CD4-positive, alpha-beta T cell treated with Interleukin-12 subunit alpha and Interleukin-12 subunit beta, for 1 hour (primary cell): ENCODE measurements at regions not wholly inside any gene's neighbourhood (a gene's known extent, or its start where the extent isn't known, plus 50 kb on each side); places are given as distances from the start of the nearest gene placed in this dataset.
"Not testable (repeated sequence)": the region's sequence is repeated elsewhere in the genome, so short reads cannot be mapped to it uniquely, and the experiment has no call there.

Experiments used
- DNase-seq: peaks from one replicate; pipeline ENCODE4 v3.0.0-alpha.2; 2020

DNA sequence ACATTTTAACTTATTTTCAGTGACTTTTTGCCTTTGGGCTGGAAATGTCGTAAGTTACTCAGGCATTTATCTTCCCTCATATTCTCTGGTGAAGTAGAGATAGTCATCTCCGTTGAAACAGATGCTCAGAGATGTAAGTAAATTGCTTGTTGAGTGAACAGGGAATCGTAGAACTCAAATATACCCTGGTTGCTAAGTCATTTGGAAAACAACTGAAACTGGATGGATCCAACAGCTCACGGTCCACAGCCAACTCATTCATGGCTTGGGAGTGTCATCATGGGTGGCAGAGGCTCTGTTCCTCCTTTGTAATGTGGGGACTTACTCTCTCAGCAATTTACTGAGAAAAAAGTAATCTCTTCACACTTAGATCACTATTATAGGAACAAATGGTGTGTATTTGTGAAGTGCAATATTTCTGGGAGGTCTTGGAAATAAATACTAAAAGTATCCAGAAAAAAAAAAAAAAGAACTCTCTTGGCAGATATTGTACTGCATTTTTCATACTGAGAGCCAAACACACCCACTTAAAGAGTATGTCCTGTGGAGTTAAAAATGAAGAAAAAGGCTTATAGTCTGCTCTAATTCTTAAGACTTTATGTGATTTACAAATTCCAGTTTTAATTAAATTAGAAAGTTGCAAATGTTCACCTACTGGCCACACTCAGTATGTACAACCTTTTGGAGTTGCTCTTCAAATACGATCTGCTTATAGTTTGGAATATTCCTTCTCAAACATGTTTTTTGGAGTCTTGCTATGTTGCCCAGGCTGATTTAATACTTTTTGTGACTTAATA, 107.4 kb downstream of the LEPR start:
- no peak for DNase-seq

DNA sequence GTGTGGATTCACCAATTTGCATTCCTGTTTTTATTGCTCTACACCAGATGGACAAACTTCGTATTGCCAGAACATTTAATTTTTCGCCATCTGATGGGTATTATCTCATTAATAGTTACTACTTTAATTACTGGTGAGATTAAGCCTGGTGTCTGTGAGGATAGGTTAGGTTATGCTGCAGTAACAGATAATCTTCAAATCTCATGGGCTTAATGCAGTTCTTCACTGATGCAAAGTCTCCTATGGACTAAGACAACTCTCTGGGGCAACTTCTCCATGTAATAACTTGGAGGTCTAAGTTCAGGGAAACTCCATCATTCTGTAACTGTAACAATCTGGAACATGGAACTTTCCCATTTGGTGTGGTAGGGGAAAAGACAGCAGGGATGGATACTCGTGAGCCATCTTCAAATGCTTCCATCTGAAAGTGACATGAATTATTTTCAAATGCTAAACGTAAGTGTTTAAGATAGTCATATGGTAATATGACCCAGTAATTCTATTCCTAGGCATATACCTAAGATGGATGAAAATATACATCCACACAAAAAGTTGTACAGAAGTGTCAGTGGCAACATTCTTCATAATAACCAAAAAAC, 111.6 kb downstream of the LEPR start:
- no peak for DNase-seq

DNA sequence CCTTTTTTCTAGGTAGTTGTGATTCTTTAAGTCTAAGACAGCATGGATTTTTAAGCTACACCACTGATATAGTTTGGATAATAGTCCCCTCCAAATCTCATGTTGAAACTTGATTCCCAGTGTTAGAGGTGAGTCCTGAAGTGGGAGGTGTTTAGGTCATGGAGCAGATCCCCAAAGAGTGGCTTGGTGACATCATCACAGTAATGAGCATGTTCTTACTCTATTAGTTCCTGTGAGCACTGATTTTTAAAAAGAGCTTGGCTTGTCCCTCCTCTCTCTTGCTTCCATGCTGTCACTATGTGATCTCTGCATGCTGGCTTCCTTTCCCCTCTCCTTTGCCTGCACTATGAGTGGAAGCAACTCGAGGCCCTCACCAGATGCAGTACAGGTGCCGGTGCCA, 115.5 kb downstream of the LEPR start:
- DNase-seq = no peak

DNA sequence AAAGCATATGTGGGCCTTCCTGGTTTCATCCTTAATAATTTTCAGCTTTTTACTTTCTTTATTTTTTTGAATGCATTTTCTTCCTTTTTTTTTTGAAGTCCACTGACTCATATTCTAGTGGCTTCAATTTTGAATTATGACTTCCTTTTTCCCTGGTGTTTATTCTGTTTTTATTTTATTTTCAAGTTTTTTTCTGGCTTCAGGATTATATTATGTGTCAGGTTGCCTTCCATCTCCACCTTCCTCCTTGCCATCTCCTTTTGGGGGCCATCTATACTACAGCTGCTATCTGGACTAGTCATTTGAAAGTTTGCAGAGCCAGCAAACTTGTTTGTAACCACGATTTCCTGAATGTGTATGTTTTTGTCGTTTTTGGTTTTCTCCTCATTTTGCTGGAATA, 117.6 kb downstream of the LEPR start:
- no peak for DNase-seq

DNA sequence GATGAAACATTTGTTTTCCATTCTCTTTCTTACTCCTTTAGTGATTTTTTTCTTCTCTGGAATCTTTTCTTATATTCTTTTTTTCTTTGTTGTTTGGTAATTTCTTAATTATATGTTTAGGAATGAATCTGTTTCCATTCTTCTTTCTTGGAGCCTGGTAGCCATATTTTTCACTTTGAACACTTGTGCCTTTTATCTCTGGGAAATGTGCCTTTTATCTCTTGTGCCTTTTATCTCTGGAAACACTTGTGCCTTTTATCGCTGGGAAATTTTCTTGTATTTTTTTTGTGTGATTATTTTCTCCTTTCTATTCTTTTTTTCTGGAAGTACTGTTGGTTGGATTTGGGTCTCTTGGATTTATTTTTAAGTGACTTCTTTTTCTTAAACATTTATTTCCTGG, 118.2 kb downstream of the LEPR start:
- DNase-seq = no peak

DNA sequence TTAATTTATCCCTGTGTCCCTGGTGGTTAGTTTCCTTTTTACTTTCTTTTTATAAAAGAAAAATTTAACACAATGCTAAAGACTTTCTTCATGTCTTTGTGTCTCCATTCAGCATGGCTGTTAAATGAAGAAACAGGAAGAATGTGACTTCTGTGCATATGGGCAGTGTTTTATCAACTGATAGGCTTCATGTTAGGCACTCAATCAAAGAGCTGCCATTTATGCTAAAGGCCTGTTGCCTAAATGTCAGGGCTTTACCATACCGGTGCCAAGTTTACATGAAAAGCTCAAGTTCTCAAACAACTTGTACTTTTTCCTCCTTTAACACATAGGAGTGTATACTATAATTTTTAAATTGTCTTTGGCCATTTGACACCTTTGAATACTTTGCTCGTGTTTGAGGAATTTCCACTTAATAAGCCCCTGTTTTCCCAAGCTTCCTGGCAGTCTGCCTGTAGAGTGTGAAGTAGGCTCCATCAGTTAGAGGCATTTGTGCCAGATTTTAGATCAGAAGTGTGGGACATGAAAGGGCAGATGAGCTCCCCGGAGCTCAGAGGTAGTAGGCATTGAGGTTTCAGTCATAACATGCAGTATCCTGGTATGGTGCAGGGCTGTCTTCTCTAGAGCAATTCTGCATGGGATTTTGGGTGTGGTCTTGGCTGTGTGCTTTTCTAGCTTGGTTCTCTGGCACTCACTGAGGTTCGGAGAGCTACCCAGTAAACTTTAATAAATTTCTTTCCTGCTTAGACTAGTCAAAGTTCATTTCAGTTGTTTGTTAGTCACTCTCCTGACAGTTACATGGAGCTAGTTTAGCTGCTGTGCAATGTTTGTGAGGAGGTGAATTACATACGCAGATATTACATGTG, 119.0 kb downstream of the LEPR start:
- DNase-seq = no peak

DNA sequence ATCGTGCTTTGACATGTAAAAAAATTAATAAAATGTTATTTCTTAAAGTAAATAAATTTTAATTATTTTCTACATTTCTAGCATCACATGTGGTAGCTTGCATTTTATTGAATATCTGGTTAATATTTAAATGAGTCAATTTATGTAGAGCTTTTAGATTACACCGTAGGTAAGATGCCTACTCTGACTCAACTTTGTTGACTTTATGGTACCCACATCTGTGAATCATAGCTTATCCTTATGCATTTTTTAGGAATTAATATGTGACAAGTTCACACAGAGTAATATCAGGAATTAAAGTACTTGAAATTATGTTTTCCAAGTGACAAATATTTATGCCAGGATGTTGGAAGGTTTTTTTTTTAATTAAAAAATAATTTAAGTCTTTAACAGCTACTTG, 120.7 kb downstream of the LEPR start:
- DNase-seq = no peak

DNA sequence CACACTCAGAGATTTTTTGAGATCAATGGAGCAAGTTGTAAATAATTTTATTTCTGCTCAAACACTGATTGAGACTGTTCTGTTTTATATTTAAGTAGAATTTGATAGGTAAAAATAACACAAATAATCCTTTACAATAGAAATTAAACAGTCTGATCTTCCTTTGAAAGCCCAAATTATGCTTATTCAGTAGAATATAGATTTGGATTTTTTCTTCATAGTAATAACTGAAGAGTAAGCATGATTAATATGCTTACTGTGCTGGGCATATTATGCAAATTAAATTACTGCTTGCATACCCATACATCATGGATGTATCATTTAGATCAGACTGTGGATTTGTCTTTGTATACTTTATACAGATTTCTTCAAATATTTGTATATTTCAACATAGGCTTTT, 121.4 kb downstream of the LEPR start:
- no peak for DNase-seq

DNA sequence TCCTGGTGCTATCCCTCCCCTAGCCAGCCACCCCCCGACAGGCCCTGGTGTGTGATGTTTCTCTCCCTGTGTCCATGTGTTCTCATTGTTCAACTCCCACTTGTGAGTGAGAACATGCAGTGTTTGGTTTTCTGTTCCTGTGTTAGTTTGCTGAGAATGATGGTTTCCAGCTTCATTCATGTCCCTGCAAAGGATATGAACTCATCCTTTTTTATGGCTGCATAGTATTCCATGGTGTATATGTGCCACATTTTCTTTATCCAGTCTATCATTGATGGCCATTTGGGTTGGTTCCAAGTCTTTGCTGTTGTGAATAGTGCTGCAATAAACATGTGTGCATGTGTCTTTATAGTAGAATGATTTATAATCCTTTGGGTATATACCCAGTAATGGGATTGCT, 122.1 kb downstream of the LEPR start:
- DNase-seq = not testable (repeated sequence)

DNA sequence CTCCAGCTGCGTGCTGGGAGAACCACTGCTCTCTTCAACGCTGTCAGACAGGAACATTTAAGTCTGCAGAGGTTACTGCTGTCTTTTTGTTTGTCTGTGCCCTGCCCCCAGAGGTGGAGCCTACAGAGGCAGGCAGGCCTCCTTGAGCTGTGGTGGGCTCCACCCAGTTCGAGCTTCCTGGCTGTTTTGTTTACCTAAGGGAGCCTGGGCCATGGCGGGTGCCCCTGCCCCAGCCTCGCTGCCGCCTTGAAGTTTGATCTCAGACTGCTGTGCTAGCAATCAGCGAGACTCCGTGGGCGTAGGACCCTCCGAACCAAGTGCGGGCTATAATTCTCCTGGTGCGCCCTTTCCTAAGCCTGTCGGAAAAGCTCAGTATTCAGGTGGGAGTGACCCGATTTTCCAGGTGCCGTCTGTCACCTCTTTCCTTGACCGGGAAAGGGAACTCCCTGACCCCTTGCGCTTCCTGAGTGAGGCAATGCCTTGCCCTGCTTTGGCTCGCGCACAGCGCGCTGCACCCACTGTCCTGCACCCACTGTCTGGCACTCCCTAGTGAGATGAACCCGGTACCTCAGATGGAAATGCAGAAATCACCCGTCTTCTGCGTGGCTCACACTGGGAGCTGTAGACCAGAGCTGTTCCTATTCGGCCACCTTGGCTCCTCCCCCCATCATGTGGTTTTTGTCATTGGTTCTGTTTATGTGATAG, 130.0 kb downstream of the LEPR start:
- not testable (repeated sequence) for DNase-seq

DNA sequence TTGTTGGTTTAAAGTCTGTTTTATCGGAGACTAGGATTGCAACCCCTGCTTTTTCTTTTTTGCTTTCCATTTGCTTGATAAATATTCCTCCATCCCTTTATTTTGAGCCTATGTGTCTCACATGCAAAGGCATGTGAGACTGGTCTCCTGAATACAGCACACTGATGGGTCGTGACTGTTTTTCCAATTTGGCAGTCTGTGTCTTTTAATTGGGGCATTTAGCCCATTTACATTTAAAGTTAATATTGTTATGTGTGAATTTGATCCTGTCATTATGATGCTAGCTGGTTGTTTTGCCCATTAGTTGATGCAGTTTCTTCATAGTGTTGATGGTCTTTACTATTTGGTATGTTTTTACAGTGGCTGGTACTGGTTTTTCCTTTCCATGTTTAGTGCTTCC, 132.0 kb downstream of the LEPR start:
- not testable (repeated sequence) for DNase-seq

DNA sequence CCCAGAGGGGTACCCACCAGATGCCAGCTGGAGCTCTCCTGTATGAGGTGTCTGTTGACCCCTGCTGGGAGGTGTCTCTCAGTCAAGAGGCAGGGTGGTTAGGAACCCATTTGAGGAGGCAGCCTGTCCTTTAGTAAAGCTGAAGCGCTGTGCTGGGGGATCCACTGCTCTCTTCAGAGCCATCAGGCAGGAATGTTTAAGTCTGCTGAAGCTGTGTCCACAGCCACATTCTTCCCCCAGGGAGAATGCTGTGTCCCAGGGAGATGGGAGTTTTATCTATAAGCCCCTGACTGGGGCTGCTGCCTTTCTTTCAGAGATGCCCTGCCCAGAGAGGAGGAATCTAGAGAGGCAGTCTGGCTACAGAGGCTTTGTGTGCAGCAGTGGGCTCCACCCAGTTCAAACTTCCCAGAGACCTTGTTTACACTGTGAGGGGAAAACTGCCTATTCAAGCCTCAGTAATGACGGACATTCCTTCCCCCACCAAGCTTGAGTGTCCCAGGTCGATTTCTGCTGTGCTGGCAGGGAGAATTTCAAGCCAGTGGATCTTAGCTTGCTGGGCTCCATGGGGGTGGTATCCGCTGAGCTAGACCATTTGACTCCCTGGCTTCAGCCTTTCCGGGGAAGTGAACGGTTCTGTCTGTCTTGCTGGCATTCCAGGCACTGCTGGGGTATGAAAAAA, 133.8 kb downstream of the LEPR start:
- DNase-seq = not testable (repeated sequence)

DNA sequence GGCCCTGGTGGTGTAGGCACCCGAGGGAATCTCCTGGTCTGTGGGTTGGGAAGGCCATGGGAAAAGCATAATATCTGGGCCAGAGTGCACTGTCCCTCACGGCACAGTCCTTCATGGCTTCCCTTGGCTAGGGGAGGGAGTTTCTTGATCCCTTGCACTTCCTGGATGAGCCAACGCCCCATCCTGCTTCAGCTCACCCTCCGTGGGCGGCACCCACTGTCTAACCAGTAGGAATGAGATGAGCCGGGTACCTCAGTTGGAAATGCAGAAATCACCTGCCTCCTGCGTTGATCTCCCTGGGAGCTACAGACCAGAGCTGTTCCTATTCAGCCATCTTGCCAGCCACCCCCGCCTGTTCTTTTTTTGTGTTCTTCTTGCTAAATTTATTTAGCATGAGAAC, 134.4 kb downstream of the LEPR start:
- DNase-seq = no peak

DNA sequence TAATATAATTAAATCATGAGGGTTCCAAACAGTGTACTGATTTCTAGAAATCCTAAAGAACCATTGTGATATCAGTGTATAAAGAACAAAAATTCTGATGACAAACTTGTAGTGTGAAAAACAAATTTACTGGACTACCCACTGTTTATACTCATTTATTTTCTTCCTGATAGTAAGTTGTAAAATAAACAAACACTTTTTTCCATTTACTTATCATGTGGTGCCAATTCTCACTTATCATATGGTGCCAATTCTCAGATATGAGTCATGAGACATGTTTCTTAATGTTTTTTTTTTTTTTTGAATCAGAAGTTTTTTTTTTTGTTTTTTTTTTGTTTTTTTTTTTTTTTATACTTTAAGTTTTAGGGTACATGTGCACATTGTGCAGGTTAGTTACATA, 137.7 kb downstream of the LEPR start:
- no peak for DNase-seq

DNA sequence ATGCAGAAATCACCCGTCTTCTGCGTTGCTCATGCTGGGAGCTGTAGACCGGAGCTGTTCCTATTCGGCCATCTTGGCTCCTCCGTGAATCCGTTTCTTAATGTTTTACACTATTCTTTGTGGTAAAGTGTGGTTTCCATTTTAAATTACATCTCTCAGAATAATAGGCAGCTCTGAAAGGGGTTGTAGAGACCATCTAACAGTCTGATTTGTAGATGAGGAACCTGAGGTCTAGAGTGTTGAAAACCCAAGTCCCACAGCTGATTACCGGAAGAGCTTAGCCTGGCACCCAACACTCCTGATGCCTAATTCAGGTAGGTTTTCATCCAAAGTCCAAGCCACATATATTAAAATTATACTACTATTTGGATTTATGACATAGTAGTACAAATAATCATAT, 144.0 kb downstream of the LEPR start:
- DNase-seq = no peak

DNA sequence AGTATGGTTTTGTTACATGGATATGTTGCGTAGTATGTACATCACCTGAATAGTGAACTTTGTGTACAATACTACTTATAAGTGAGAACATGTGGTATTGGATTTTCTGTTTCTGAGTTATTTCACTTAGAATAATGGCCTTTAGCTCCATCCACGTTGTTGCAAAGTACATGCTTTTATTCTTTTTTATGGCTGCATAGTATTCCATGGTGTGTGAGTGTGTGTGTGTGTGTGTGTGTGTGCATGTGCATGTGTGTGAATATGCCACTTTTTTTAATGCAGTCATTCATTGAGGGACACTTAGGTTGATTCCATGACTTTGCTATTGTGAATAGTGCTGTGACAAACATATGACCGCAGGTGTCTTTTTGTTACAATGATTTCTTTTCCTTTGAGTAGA, 147.8 kb downstream of the LEPR start:
- DNase-seq = no peak

DNA sequence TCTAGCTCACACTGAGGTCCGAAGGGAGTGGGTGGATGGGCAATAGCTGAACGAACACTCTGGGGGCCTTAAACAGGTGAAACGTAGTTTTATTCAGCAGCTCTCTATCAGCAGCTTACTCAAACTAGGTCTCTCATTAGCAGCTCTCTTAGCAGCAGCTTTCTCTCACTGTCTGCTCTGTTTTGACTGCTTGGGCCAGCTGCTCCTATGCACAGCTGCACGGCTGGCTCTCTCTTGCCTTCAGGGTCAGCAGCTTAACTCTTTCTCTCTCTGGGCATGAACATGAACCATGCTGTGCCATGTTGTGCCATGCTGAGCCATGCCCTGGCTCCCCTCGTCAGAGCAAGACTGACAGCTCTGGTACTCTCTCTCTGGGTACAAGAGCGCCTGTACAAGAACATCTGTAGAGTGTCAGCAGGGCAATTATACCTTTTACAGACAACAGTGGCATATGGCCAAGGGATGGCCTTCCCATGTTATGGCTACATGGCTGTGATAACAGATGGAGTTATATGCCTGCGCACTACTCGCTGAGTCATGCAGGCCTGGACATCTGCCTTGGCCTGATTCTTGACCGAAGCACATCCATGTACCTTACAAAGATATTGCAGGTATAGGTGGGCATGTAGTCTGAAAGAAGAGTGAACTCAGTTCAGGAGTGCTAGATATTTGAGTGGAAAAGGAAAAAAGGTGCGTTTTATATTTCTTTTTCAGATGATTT, 152.4 kb downstream of the LEPR start:
- no peak for DNase-seq

DNA sequence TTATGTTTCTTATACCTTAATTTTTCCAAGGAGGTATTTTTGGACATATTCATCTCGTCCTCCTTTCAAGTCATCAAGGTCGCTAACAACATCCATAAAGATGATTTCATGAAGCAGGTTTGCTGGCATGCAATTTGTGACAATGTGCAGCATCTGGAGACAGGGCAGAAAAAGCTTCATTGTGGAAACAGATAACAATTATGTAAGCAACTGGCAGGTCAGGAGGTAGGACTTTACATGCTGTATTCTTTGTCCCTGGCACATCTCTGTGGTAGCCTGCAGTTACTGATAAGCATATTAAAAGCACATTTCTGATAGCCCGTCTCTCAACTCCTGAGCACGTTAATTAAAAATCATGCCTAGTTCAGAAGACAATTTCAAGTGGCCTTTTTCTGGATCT, 156.8 kb downstream of the LEPR start:
- no peak for DNase-seq

DNA sequence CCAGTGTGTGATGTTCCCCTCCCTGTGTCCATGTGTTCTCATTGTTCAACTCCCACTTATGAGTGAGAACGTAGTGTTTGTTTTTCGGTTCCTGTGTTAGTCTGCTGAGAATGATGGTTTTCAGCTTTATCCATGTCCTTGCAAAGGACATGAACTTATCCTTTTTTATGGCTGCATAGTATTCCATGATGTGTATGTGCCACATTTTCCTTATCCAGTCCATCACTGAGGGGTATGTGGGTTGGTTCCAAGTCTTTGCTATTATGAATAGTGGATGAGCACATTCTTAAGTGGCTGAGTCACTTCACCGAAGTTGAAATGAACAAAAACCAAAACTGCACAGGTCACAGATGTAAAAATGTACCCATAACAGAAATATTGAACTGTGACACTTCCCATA, 157.5 kb downstream of the LEPR start:
- not testable (repeated sequence) for DNase-seq

DNA sequence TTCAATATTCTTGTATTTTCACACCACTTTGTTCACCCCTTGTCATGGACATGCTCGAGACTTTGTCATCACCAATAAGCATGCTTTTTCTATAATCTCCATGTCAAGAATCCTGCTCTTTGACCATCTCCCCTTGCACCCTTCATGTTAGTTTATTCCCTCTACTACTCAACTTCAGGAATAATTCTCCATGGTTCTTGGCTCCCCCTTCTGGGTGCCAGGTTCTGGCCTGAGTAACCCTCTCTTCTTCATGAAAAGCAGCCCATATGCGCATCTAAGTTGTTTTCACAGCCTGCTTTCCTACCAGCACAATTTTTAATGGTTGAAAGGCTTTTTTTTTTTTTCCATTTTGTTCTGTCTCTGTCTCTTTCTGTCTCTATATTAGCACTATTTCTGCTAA, 160.7 kb downstream of the LEPR start:
- DNase-seq = no peak

DNA sequence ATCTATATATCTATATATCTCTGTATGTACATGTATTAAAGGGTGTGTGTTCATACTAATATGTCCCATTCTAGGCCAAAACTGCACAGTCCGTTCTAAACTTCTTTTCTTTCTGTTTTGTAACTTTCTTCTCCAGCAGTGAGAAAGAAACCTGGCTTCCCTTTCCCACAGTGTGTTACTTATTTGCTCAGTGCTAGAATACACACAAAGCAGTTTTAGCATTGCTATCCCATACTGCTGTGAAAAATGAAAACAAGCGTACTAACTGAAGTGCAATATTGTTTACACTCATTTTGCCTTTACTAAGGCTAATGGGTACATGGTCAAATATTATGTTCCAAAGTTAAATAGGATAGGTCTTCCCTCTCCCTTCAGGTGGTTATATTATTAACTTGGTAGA, 163.9 kb downstream of the LEPR start:
- DNase-seq = no peak

DNA sequence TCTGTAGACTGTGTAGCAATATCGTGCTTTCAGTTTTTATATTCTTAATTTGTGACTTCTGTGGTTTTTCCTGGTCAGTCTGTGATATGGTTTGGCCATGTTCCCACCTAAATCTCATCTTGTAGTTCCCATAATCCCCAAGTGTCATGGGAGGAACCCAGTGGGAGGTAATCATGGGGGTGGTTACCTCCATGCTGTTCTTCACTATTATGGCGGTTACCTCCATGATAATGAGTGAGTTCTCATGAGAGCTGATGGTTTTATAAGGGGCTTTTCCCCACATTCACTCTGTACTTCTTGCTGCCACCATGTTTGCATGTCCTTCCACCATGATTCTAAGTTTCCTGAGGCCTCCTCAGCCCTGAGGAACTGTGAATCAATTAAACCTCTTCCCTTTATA, 169.8 kb downstream of the LEPR start:
- no peak for DNase-seq
